NCI-H446 treated with DMSO at 0.1 percent for 48 hours (cell line): ENCODE measurements at regions not wholly inside any gene's neighbourhood (a gene's known extent, or its start where the extent isn't known, plus 50 kb on each side); places are given as distances from the start of the nearest gene placed in this dataset.

Experiments
- DNase-seq: peaks from one replicate; lab custom pipeline; 2025; lab: John Stamatoyannopoulos, UW

- no peak for DNase-seq
Measured at GRCh38 chr4:95987851-95988250, 148.0 kb downstream of the PDHA2 start.

- DNase-seq = no peak
Measured at GRCh38 chr4:95998311-95998710, 158.4 kb downstream of the PDHA2 start.

DNA sequence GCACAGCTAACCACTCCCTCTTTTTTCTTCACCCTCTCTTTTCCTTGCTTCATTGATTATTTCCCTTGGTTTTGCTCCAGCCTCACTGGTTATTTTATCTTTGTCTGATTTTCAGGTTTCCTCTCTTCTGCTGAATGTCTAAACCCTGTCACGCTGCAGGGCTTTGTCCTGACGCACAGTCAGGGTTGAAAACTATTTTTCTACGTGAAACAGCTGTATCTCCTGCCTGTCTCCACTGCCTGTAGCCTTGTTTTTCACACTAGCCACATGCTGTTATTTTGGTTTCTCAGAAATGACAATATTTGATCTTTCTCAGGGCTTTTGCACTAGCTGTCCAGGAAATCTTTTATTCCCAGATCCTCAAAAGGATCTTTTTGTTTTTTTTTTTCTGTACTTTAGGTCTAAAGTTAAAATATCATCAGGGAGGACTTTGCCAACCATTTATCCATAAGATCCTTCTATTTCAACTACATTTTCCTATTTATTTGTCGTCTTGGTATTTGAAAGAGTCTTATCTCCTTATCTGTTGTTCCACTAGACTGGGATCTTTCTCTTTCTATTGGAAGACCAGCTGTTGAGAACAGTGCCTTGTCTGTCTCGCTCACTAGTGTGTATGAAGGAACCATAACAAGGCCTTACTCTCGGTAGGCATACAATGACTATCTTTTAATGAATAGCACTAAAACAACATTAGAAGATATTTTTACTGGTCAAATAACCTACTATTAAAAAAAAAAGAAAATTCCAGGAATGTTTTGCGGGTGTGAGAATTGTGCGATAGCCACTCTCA, 164.3 kb downstream of the PDHA2 start:
- DNase-seq = no peak

DNA sequence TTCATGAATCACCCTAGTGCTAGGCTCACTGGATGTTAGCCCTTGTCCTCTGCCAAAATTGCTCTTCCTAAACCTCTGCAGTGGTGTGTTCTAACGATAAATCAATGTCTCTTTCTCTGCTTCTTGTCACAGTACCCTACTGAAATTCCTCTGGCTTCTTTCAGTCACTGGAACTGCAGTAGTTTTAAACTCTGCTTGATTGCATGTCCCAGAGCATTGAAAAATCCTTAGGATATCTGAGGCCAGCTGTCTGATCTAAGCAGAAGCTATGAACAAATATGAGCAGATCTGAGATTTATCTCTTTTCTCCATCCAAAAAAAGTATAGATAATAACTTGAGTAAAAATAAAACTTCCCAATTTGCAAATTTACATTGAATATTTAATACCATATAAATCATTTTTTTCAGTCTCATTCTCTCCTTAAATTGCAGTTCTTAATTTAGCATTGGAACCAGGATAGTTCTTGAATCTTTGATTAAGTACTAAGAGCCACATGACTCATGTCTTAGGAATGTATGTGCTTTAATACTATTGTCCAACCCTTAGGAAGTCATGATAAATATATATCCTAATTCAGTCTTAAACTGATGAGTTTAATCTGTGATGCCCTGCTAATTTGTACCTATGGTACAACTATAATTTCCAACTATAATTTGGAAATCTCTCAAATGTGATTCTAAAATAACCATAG, 169.7 kb downstream of the PDHA2 start:
- no peak for DNase-seq

- no peak for DNase-seq
Measured at GRCh38 chr4:96012687-96013086, 172.8 kb downstream of the PDHA2 start.

- no peak for DNase-seq
Measured at GRCh38 chr4:96016634-96017299, 176.9 kb downstream of the PDHA2 start.

GRCh38 chr4:96025011-96025410, 185.1 kb downstream of the PDHA2 start:
- no peak for DNase-seq

DNA sequence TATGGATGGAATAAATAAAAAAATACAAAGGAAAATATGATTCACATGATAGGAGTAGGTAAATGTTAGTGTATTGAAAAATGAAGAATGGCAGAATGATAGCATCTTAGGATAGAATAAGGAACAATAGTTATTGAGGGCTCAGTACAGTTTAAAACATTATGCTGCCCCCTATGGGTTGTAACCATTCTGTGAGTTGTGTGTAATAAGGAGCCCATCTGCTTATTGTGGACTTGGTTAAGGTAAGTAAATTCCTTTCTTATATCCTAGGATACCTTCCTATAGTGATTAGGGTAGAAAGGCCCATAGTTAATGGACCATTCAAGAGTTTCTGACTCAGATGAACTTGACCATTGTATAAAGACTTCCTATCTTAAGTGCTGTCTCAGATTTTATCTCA, 195.8 kb downstream of the PDHA2 start:
- no peak for DNase-seq

DNA sequence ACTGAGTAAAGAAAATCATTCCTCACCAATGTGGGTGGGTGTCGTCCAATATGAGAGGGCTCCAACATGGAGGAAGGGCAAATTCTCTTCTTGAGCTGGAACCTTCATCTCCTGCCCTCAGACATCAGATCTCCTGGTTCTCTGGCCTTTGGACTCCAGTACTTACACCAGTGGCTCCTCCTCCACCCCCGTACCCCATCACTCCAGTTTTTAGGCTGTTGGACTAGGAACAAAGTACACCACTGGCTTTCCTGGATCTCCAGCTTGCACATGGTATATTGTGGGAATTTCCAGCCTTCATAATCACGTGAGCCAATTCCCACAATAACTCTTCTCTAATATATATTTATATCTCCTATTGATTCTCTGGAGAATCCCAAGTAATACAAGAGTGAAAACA, 196.9 kb downstream of the PDHA2 start:
- DNase-seq = no peak

DNA sequence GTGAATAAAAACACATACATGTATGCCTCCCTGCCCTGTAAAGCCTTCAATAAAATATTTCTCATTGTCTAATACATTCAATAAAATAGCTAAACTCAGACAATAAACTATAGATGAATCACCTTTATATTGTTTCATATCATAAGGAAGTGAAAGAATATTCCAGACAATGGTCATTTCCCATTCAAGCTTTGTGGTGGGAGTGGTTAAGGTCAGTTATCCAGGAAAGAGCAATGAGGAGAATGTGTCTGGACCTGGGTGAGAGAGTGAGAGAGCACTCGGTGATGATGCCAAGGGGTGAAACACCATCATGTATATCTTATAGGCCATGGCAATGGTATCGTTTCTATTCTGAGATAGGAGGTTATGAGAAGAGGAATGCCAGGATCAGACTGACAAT, 197.8 kb downstream of the PDHA2 start:
- DNase-seq = no peak

- no peak for DNase-seq
Measured at GRCh38 chr4:96039217-96039616, 199.3 kb downstream of the PDHA2 start.

GRCh38 chr4:96039803-96040436, 200.0 kb downstream of the PDHA2 start:
- DNase-seq = no peak

- no peak for DNase-seq
Measured at GRCh38 chr4:96044971-96045370, 205.1 kb downstream of the PDHA2 start.

DNA sequence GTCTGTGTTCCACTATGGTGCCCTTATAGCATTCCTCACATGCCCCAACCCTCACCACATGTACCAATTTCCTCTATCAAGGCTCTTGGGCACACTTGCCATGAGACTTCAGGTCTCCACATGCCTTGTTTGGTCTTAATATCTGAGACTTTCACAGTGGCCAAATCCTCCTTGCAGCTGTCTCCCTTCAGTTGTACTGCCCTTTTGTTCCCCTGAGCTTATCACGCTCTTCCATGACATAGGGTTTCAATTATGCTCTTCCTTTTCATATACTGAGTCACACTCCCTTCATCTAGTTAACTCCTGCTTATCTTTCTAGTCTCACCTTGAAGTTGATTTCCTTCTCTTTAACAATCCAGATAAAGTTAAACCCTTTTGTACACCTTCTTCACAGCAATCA, 212.9 kb downstream of the PDHA2 start:
- DNase-seq = no peak

- DNase-seq = no peak
Measured at GRCh38 chr4:96056346-96056934, 216.5 kb downstream of the PDHA2 start.

DNA sequence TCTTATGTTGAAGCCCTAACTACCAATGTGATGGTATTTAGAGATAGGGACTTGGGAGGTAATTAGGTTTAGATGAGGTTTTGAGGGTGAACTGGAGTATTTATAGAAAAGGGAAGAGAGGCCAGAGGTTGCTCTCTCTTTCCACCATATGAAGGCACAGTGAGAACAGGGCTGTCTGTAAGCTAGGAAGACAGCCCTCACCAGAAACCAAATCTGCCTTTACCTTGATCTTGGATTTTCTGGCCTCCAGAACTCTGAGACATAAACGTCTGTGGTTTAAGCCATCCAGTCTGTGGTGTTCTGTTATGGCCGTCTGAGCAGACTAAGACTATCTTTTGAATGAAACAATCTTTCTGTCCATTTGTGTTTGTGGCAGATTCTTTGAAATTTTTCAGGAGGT, 223.7 kb downstream of the PDHA2 start:
- no peak for DNase-seq

- DNase-seq = no peak
Measured at GRCh38 chr4:96073461-96073860, 233.6 kb downstream of the PDHA2 start.

DNA sequence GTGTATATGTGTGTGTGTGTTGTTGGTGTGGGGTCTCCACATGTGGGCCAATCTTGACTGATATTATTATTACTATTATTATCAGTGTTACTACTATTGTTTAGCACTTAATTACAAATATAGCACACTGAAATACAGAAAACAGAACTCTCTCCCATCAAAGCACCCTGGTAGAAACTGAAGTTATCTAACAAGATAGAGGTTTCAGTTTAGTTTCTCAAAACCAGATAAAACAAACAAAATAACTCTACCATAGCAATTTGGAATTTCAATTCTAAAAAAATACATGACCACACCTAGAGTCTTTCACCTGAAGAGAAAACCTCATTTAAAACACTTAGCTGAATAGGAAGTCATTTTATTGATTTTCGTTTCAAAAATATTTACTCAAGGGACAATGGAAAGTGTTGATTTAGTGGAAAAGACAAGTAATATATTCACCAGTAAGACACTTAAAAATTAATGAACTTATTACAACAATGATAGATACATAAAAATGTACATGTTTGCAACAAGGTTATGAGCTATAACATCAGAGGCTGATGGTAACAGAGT, 252.3 kb downstream of the PDHA2 start:
- DNase-seq = no peak

- DNase-seq = no peak
Measured at GRCh38 chr4:96093057-96093456, 253.2 kb downstream of the PDHA2 start.

GRCh38 chr4:96093563-96093962, 253.7 kb downstream of the PDHA2 start:
- no peak for DNase-seq

DNA sequence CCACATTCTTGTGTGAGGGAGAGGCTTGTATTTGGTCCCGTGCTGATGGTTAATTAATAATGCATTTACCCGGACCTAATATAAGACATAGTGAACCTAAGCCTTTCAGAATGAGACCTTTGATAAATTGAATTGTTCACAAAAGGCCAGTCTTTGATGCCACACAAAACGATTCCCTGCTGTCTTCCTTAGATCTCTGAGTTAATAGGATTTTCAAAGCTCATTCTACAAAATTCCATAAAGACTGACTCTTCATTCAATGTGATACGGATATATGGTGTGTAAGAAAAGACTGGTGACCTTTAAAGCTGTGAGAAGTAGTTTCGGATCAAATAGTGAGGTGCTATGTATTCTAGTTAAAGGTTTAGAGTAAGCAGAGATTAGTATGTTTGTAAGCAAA, 254.3 kb downstream of the PDHA2 start:
- no peak for DNase-seq

DNA sequence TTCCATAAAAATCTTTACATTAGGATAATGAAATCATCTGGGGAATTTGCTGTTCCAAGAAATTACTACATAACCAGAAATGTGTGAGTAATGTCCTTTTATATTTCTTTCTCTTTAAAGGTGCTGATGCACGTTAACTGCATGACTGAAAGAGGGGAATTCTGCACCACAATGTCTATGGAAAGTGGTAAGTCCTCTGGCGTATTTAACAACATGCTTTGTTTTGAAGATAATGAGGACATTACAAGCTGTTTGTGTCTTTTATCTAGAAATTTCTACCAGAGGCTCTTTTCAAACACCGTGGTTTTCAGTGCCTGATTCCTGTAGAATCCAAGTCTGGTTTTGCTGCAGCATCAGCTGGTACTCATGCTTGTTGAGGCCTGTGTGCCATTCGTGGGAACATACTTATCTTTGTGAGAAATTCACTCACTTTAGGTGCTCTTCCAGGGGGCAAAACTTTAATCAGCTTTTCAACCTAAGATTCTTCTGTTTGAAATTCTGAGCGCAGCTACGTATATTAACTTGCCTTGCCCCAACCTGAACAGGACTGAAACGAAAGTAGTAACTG, 257.2 kb downstream of the PDHA2 start:
- no peak for DNase-seq
